Midbrain (tissue), 1 donor: ENCODE measurements at regions not wholly inside any gene's neighbourhood (a gene's known extent, or its start where the extent isn't known, plus 50 kb on each side); places are given as distances from the start of the nearest gene placed in this dataset.

ENCODE experiments used
- DNase-seq: peaks from one replicate; lab custom pipeline; 2025; lab: John Stamatoyannopoulos, UW

GRCh38 chr4:164488114-164488513 lies 265.8 kb upstream of the SMIM31 start:
- DNase-seq, result no peak

DNA sequence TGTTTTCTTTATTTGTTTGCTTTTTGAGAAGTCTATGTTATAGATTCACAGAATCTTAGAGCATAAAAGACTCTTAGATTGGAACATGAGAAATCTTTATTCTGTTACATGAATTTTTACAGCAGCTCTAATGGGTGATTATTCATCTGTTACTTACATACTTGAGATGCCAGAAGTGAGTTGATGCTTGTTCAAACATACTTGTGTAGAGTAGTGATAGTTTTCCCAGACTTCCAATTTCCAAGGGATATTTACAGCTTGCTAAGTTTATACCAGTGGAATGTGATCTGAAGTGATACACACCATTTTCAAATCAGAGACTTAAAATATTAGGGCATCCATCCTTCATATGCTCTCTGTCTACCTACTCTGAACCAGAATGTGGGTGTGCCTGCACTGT lies 252.9 kb upstream of the SMIM31 start:
- DNase-seq, result no peak

- DNase-seq, result no peak
These were observed 250.1 kb upstream of the SMIM31 start for GRCh38 chr4:164503874-164504273.

- no peak for DNase-seq
These were observed 245.8 kb upstream of the SMIM31 start for GRCh38 chr4:164508097-164508496.

- DNase-seq, result no peak
These were observed 245.2 kb upstream of the SMIM31 start for GRCh38 chr4:164508771-164509170.

DNA sequence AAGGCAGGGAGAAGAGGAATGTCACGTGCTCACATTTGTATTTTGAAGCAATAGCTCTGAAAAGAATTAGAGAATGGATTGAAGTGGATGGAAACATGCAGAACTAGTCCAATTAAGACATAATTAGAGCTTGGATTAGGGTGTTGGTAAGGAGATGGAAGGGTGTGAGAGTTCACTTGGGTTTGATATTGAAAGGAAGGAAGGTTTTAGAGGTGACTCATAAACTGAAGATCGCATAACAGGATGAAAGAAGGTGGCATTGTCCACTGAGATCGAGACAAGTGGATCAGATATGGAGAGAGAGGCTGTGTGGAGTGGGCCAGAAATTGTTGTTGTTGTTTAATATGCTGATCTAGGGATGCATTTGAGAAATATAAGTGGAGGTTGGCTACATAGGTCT lies 244.0 kb upstream of the SMIM31 start:
- DNase-seq, result no peak

- no peak for DNase-seq
These were observed 241.8 kb upstream of the SMIM31 start for GRCh38 chr4:164512124-164512523.

GRCh38 chr4:164514765-164515164 lies 239.2 kb upstream of the SMIM31 start:
- no peak for DNase-seq

DNA sequence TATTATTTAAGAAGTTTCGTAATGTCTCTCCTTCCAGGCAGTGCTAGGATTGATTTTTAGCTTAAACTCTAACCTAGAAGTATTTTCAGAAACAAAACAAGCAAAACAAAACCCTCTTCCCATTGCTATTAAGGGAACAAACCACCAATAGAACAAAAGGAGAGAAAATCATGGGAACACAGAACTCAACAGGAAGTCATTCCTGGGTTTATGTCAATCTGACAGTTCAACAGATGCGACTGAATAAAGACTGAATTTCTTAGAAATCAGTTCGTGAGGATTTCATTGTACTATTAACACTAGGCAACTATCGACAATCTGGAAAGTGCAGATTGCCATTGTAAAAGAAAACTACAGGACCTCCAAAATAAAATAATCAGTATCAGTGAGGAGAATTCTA lies 229.1 kb upstream of the SMIM31 start:
- DNase-seq, result no peak

DNA sequence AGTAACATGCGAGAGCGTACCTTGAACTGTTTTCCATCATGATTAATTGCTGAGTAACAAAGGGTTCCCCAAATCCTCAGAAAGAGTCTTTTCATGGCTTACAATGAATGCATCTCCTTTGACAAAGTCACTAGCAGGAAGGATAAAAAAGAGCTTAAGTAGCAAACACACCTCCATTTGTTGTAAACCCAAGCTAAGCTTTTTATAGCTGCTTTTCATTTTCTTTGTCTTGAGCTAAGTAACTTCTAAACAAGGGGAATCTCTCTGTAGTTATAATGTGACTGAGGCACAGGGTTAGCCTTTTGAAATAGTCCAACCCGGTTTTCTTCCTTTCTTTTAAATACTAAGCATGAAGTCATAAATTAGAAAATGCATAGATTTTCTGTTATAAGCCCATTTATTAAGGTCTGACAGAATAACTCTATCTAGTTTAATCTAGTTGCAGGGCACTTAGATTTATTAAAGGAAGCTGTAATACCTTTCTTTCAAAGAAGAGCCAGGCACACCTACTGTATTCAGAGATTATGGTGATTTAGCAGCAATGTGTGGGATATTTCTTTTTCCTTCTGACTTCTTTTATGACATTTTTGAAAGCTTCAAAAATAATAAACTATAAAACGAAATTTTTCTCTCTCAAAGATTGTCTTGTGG lies 226.9 kb upstream of the SMIM31 start:
- no peak for DNase-seq

GRCh38 chr4:164529058-164529457 lies 224.9 kb upstream of the SMIM31 start:
- no peak for DNase-seq

- DNase-seq, result no peak
These were observed 224.4 kb upstream of the SMIM31 start for GRCh38 chr4:164529486-164529885.

DNA sequence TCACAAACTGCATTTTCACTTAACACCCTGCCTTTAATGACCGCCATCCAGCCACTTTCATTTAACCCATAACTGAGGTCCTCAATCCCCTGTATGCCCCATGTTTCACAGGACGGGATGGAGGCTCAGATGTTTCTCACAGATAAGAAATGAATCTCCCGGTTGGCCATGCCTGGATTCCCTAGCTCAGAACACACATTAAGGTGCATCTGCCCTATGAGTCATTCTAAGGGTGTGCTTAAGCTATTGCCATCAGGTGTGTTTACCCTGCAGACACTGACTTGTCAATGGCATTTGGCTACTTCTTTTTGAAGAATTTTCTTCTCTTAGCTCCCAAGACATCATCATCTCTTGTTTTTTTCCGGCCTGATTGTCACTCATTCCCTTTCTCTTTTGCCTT lies 222.6 kb upstream of the SMIM31 start:
- DNase-seq, result no peak

DNA sequence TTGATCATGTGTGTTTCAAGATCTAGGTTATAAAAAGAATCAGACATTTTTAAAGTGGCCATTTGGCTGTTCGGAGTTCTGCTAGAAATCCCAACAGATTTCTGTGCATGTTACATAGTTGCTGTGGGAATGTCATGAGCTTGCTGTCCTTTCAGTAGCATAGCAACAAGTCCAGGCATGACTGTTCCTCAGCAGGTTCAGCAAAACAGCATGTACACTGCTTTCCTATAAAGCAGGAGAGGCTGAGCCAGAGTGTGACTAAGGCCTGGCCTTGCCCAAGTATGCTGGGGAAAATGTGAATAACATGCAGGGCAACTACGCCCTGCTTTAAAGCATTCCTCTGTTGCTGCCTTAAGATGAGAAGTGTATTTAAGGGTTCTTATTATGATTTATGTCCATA lies 217.1 kb upstream of the SMIM31 start:
- DNase-seq, result no peak

- DNase-seq, result no peak
These were observed 215.8 kb upstream of the SMIM31 start for GRCh38 chr4:164538097-164538496.

DNA sequence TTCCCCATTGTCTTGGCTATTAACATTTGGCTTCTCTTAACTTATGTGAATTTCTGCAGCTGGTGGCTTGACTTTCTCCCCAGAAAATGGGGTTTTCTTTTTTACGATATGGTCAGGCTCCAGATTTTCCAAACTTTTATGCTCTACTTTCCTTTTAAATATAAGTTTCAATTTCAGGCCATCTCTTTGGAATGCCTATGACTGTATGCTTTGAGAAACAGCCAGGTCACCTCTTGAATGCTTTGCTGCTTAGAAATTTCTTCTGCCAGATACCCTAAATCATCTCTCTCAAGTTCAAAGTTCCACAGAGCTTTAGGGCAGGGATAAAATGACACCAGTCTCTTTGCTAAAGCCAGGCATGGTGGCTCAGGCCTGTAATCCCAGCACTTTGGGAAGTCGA lies 212.9 kb upstream of the SMIM31 start:
- DNase-seq, result no peak

DNA sequence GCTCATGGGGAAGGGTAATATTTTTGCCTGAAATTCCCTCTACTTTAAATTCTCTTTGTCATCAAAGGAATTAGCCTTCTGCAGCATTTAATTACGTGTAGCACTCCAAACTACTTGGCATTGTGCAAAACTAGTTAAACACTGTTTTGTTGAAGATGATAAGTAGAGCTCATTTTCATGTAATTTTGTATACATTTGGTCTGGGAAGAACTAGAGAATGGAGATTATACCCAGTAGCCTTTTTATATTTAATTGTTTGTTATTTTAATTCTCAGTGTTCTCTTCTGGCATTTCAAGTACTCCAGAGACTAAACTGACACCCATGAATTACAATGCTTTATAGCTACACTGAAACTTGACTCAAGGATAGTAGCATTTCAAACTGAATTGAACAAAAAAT lies 211.5 kb upstream of the SMIM31 start:
- no peak for DNase-seq

DNA sequence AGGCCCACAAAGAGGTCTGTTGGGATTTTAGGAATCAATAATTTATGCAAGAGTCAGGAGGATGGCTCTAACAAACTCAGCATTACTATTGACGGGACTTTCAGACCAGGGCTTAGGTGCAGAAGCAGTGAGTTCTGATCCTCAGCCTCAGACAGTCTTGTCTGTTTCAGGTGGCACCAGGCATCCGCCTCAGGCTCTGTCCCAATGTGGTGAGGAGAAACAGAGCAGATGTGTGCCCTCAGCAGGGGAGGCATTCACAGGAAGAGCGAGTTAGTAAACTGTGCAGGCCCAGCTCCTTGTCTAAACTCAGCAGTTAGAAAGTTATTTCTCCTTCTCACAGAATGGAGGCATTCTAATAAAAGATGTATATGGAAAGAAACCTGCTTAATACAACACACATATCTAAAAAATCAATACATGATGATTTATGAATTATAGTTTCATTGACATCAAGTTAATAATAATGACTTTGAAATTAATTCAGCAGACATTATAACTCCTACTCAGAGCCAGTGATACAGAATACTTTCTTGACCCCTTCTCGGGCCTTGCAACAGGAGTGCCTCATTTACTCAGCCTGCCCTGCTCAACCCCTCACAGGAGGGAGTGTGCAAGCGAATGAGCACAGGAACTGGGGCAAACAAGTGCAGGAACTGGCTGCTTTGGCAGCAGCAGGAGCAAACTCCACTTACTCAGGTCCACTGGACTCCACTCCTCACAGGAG lies 202.8 kb upstream of the SMIM31 start:
- no peak for DNase-seq

DNA sequence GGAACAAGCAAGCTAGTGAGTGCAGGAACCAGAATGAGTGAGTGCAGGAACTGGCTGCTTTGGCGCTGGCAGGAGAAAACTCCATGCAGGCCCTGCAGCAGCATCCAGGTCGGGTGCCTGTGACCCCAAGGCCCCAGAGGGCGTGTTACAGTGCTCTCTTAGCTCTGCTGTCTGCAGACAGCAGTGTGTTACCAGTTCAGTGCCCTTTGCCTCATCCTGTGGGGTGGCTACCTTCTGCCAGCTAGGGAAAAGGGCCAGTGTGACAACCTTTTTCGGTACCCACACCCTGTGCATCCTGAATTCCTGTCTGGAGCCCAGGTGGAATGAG lies 202.3 kb upstream of the SMIM31 start:
- DNase-seq, result no peak

GRCh38 chr4:164571593-164572390 lies 182.1 kb upstream of the SMIM31 start:
- no peak for DNase-seq

DNA sequence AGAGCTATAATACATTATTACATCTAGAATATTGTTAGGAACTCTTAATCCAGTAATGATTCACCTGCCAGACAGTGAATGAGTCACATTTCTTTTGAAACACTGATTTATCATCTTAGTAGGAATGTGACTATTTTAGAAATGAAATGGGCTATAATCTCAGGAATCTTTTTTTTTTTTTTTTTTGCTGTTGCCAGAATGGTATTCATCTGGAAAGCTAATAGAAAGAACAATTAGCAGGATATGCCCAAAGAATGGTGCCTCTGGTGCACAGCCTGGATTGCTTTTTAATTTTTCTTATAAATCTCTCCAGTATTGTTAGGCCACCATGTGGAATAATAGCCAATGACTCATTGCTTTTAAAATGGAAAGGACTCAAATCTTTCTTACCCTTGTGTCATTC lies 181.1 kb upstream of the SMIM31 start:
- DNase-seq, result no peak

GRCh38 chr4:164575861-164576260 lies 178.1 kb upstream of the SMIM31 start:
- DNase-seq, result no peak

GRCh38 chr4:164579270-164579942 lies 174.5 kb upstream of the SMIM31 start:
- no peak for DNase-seq
